ENCODE measurements at regions not wholly inside any gene's neighbourhood (a gene's known extent, or its start where the extent isn't known, plus 50 kb on each side); places are given as distances from the start of the nearest gene placed in this dataset.
"Not testable (repeated sequence)": the region's sequence is repeated elsewhere in the genome, so short reads cannot be mapped to it uniquely, and the experiment has no call there.

DNA sequence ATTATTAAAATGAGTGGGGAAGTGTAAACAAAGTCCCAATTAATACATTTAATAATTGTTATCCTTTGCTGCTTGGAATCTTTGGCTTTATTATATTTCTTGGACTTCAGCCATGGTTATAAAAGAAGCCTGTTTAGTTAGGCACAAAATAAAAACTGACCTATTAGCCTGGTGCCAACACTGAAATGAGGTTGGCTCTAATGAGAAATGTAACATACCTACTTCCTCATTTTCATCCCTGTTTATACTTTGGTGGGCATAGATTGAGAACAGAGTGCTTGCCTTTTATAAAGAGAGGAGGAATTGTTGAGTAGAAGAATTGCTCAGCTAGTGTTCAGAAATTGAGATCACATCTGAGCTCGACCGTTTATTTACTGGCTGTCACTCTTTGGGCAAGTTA is 471.3 kb downstream of the UTRN start:
- DNase-seq (ENCODE audit: low spot score) (no peak), FAIRE-seq (no peak)

DNA sequence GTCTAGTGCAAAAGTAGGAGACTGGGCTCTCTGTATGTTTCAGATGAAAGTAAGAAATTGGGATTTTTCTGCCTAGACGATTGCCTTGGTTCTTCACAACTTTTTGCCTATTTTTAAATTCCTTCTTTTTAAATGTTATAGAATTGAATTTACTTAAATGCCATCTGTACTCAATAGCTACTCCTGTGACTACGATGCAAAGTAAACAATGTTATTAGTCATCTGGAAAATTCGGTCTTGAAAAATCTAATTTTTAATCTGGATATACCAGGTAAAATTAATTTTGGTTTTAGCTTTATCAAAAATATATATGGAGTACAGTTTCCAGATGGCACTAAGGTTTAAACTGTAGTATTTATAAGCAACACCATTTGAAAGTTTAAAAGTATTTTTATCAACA is 472.2 kb downstream of the UTRN start:
- FAIRE-seq = no peak
- DNase-seq (ENCODE audit: low spot score) = no peak

DNA sequence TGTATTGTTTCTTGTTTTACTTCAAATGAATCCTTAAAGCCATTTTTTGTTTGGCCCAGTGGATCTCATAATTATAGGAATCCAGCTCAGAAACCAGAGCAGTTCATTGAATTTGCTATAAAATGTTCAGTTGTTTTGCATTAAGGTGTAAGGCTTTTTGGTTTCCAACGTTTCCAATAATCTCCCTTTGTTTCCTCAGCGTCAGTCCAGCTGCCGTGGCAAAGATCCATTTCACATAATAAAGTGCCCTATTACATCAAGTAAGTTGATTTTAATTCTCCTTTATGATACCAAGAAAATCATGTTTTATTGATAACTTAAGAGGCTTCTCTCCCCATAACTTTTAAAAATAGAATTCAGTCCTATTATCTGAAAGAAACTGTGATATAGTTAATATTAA is 472.6 kb downstream of the UTRN start:
- FAIRE-seq (no peak), DNase-seq (ENCODE audit: low spot score) (no peak)

DNA sequence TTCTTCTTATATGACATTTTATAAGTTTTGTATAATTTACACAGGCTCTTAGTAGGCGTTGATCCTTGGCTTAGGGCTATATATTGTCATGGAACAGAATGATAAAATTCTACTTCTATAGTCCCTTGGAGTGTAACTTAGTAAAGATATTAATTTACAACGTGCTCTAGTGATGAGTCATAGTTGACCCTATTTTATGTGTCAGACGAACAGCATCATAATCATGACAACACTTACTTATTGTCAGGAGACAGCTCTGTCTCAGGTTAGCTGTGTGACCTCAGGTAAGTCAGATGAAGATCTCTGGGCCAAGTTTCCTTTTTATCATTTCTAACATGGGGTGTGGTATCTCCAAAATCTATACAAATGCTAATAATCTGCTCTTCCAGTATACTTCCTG is 473.5 kb downstream of the UTRN start:
- DNase-seq (ENCODE audit: low spot score) (peak; percentile 31), FAIRE-seq (no peak)

DNA sequence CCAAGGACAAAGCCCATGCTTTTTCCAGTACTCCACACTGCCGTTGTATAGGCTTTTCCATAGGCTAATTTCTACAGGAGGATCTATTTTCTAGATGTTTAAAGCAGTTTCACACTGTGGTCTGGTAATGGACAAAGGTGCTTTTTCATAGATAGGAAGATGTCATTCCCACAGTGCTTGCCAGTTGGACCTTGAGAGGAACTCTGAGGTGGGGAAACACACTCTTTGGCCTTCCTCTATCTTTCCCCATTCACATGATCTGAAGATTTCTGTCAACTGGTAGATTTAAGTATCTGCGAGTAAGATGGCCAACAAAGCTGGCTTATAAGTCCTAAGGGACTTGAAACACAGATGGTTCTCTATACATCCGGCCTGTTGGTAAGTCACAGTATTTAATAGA is 477.3 kb downstream of the UTRN start:
- FAIRE-seq (no peak), DNase-seq (ENCODE audit: low spot score) (no peak)

DNA sequence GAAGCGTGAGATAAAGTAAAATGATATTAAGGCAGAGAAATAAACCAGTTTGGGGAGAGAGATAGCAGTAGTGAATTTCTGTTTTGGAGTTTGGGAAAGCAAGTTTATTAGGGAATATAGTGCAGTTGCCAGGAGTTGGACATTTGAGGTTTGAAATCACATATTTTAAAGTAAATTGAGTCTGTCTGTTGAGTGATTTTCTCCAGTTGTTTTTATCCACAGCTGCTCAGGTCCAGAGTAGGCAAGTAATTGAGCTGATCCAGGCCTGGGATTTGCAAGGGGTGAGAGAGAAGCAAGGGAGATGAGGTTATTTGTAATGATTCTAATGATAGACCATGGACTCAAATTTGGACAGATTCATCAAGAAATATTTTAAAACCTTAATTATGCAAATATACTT is 481.9 kb downstream of the UTRN start:
- no peak for DNase-seq (ENCODE audit: low spot score)
- no peak for FAIRE-seq

DNA sequence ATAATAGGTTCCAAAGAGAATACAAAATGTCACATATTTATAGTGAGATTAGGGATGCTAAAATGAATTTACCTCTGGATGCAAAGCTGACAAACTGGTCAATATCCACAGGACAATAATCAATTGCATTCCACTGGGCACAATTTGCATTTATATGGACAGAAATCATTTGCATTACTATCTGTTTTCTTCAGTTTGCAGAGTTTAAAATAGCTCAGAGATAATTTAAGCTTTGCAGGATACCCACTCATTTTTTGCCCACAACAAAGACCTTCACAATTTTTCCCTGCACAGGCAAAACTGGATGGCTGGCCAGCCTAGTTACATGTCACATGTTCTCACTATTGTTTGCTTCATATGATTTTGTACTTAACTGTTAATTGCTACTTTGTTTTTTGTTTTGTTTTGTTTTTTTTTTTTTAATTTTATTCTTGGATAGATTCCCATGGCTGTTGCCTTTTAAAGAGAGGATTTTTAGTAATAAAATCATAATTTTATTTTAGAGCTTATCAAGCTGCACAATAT is 483.5 kb downstream of the UTRN start:
- DNase-seq (ENCODE audit: low spot score) (no peak), FAIRE-seq (no peak)

DNA sequence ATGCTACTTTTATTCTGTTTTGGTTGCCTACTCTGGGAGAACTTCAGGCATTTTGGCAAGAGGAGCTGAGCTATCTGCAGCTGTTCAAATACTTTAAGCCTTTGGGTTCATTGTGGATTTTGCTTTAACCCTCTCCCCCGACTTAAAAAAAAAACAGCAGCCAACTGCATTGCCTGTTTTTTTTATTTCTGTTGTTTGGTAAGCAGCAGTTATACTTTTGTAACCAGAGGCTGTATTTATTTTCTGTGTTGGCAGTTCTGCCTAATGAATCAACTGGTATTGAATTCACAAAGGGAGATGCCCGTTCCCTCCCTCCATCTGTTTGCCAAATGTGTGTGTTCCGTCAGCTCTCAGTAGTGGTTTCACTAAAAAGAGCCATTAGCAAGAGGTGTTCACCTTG is 484.0 kb downstream of the UTRN start:
- no peak for FAIRE-seq

DNA sequence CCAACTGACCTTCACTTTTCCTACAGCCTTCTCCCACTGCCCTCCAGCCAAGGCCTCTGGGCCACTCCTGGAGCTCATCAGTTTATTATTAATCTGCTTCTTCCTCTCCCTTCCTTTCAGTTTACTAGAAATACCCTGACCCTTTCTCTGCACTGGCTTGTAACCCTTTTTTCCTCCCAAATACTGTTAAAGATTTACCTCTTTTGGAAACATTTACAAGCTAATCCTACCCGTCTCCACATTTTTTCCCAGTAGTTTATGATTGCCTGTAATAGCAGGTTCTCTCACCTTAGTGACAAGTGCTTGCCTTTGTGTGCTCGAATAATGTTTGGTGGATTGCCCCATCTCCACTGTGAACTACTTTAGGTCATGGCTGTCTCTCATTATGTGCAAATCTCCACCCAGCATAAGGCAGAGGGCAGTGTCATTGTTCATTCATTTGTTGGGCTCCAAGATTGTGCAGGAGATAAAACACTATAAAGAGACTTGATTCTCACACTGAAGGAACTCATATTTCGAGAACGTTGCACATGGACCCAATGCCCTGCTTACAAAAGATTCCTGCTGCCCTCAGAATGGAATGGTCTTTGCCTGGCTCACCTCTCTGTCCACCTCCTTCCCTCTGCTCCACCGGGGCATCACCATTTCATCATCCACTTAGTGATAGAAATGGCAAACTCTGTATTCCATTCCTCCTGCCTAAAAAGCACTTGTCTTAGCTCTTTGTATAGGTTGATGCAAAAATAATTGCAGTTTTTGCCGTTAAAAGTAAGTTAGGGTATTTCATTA is 491.1 kb downstream of the UTRN start:
- DNase-seq (ENCODE audit: low spot score) = no peak
- FAIRE-seq = no peak

More for the DNA sequence above, 484.0 kb downstream of the UTRN start:
- no peak for DNase-seq (ENCODE audit: low spot score)

DNA sequence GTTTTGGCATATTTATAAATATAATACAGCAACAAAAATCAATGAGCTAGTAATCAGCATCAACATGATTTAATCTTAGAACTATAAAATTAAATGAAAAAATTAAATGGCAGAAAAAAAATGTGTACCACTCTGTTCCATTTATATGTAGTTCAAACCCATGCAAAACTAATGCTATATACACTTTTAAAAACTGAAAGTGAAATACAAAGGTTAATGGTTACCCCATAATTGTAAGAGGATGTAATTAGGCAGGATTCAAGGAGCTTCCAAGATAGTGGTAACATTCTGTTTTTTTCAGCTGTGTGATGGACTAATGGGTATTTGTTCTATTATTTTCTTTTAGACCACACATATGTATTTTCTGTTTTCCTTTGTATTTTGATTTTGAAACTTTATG is 492.1 kb downstream of the UTRN start:
- FAIRE-seq (no peak), DNase-seq (ENCODE audit: low spot score) (no peak)

DNA sequence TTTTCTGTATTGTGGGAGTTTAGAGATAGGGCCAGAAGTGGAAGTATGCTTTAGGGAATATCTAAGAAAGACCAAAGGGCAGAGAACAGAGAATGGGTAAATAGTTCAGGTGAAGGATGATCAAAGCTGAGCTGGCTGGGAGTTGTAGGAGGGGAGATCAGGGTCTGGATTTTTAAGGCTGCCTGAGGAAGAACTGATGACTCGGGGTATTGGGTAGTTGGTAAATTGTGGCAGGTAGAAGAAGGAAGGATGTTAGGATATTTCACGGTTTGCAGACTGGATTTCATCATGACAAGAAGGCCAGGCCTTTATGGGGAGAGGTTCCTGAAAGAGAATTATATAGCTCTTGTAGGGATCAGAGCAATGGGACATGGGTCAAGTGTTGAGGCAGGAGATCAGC is 492.9 kb downstream of the UTRN start:
- no peak for FAIRE-seq
- DNase-seq (ENCODE audit: low spot score) = no peak

DNA sequence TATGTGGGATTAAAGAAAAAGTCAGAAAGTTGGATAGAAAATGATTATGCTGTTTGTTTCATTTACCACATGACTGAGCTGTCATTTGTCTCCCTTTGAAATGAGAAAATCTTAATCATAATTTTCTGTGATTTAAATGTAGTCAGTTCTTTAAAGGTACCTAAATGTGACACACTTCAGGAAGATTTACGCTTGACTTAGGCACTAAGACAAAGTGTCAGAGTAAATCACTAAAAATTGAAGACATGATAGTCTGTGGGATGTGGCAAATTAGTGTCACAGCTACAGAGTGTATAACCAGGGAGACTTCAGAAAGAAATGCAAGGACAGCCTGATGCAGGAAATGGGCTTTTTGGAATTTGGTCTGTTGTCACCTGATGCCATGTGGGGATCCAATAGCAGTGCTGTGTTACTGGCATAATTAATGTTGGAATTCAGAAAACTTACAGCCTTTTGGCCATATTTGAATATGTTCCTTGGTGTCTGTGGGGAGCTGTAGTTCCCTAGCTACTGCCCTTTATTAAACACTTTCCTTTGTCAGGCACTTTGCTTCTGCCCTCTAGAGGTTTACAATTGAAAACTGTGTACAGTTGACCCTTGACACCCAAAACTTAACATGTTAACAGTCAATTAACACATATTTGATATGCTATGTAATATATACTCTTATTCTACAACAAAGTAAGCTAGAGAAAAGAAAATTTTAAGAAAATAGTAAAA is 493.8 kb downstream of the UTRN start:
- DNase-seq (ENCODE audit: low spot score) = no peak

DNA sequence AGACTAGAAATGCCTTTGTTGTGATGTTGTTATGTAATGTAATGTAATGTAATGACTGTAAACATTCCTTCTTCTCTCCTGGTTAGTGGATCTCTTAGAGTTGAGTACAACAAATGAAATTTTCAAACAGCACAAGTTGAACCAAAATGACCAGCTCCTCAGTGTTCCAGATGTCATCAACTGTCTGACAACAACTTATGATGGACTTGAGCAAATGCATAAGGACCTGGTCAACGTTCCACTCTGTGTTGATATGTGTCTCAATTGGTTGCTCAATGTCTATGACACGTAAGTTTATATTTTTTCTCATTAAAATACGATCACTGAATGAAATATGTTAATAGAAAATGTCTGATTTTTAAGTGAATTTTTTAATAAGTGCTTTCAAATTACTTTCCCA is 496.7 kb downstream of the UTRN start:
- no peak for DNase-seq (ENCODE audit: low spot score)
- FAIRE-seq = no peak

More for the DNA sequence above, 493.8 kb downstream of the UTRN start:
- FAIRE-seq = no peak

DNA sequence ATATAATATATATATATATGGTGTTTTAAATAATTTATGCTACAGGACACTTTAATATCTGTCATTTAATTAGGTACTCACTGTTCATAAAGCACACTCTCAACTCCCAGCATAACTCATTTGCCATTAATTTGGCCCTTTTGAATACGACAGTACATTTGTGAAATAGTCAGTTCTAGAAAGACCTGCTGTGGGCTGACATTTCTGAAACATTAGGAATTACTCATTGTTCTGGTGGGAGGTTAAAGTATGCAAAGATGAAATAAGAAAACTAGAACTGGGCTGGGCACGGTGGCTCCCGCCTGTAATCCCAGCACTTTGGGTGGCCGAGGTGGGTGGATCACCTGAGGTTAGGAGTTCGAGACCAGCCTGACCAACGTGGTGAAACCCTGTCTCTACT is 497.5 kb downstream of the UTRN start:
- no peak for DNase-seq (ENCODE audit: low spot score)
- FAIRE-seq = no peak

DNA sequence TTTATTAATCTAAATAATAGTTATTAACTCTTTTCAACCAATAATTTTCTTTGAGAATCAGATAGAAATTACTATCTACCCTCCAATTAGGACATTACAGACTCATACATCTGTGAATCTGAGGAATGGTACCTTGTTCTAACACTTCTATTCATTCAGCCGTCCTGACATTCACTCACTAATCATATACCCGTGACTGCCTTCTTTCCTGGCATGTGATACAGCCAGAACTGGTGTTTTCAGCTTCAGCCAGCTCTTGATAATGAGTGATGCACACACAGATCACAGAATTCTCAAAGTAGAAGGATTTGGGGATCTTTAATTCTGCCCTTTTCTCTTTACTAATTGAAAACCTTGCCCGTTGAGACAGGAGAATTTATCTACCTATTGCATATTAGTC is 499.9 kb downstream of the UTRN start:
- DNase-seq (ENCODE audit: low spot score) (no peak), FAIRE-seq (no peak)

DNA sequence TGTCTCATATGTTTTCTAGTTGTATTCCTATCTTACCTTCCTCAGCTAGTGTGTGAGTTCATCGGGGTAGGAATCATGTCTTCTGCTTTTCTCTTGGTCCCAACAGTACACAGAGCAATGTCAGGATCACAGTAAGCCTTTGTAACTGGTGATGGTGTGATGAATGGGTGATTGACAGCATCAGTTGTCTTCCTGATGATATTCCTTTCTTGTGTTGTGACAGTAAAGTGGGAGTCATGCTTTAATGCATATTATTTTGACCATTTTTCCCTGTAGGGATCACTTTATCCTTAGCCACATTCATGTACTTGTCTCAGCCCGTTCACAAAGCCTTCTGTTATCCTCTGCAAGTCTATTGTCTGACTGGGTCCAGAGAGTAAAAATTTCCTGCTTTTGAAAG is 501.7 kb downstream of the UTRN start:
- no peak for FAIRE-seq

DNA sequence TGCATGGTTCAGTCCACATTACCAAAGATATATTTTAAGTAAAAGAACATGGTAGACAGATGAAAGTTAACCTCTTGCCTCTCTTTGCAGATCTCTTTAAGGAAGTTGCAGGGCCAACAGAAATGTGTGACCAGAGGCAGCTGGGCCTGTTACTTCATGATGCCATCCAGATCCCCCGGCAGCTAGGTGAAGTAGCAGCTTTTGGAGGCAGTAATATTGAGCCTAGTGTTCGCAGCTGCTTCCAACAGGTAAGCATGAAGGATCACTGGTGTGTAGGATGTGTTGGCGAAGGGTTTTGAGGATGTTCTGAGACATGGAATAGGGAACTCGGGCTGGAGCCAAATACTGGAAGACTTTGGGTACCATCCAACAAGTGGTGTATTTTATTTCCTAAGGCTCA is 508.6 kb downstream of the UTRN start:
- no peak for FAIRE-seq

More for the DNA sequence above, 501.7 kb downstream of the UTRN start:
- DNase-seq (ENCODE audit: low spot score) = no peak

DNA sequence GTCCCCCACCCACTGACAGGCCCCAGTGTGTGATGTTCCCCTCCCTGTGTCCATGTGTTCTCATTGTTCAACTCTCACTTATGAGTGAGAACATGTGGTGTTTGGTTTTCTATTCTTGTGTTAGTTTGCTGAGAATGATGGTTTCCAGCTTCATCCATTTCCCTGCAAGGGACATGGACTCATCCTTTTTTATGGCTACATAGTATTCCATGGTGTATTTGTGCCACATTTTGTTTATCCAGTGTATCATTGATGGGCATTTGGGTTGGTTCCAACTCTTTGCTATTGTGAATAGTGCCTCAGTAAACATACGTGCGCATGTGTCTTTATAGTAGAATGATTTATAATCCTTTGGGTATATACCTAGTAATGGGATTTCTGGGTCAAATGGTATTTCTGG is 509.9 kb downstream of the UTRN start:
- not testable (repeated sequence) for FAIRE-seq; DNase-seq (ENCODE audit: low spot score)

More for the DNA sequence above, 508.6 kb downstream of the UTRN start:
- DNase-seq (ENCODE audit: low spot score) = no peak

DNA sequence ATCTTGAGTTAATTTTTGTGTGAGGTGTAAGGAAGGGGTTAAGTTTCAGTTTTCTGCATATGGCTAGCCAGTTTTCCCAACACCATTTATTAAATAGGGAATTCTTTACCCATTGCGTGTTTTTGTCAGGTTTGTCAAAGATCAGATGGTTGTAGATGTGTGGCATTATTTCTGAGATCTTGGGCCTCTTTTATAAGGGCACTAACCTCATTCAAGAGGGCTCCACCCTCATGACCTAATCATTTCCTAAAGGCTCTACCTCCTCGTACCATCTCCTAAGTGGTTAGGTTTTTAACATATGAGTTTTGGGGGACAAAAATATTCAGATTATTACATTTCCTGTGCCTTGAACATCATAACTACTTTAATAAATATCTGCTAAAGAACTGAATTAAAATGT is 510.9 kb downstream of the UTRN start:
- DNase-seq (ENCODE audit: low spot score) (no peak), FAIRE-seq (no peak)

DNA sequence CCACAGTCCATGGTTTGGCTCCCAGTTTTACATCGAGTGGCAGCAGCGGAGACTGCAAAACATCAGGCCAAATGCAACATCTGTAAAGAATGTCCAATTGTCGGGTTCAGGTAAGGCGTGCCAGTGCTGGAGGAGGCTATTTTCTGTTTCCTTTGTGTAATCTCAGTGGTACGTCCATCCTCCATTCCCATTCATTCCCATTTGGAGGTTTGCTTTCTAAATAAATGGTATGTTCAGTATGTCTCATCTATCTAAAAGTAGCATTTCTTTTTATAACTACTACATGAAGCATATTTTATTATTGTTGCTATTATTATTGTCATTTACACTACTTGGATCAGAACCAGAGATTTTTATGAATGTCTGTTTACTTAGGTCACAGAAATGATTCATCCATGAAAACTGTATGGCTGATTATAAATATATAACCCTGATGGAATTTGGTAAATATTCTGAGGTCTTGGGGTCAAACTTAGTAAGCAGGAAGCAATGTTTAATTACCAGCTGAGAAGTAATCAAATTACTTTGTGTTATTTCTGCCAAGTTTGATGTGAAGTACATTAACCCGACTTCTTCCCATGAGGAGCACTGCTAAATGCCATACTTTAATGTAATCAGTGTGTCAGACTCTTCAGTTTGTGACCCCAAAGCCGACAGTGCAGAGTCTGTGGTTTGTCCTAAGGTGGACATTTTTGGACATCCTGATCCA is 512.9 kb downstream of the UTRN start:
- FAIRE-seq (peak; percentile 55), DNase-seq (ENCODE audit: low spot score) (peak; percentile 50)

DNA sequence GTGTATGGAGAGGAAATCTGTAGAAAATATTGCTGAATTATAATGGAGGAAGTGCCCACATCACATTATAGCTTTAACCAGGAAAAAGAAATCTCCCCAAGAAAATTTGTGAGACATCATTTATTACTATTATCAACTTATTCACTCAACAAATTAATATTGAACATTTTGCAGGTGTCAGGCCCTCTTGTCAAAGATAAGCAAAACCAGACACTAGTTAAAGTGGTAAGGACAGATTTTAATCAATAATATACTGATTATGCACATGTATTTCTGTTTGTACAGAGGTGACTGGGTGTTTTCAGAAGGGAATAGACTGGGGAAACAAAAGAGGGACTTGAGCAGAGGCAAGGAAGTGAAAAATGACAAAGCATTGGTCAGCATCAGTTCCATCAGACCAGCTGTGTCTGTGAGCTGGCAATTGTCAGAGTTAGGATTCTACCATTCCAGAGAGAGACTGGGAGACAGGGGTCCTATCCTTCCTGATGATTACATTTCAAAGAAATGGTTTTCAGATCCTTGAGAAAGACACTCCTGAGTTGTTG is 519.2 kb downstream of the UTRN start:
- FAIRE-seq (no peak), DNase-seq (ENCODE audit: low spot score) (no peak)

DNA sequence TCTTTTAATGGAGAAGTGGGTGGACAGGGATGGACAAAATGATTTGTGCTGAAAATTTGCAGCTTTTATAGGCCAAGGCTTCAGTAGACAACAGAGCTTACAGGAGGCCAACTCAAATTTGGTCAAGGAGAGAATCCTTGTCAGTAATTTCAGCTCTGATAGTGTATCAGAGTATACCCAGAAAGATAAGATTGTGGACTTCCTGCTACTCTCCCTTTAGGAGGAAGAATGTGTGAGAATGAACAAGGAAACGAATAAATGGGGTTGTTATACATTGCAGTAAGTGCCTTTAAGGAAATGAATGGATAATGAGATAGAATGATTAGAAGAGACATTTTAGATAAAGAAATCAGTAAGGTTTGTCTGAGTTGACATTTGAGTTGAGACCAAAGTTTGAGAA is 519.9 kb downstream of the UTRN start:
- FAIRE-seq (no peak), DNase-seq (ENCODE audit: low spot score) (no peak)

Data from RCC 7860 (cell line).